OCI-LY1 (cell line): ENCODE measurements at regions not wholly inside any gene's neighbourhood (a gene's known extent, or its start where the extent isn't known, plus 50 kb on each side); places are given as distances from the start of the nearest gene placed in this dataset.

ENCODE experiments used
- H2AFZ ChIP-seq: fragments of 200-600 bp; sonication (generic), shearing (Covaris generic); 2 replicates; pipeline ENCODE4 v1.6.0; 2014; ENCODE audit warnings: antibody characterized with exemption, mild to moderate bottlenecking, low read length
- H3F3A ChIP-seq: fragments of 200-600 bp; sonication (generic), shearing (Covaris generic); 2 replicates; pipeline ENCODE4 v1.6.0; 2014; ENCODE audit warnings: mild to moderate bottlenecking, antibody characterized with exemption, low read length, moderate library complexity; ENCODE audit not compliant: insufficient read depth
- H3K27ac ChIP-seq: fragments of 200-600 bp; sonication (generic); 2 replicates; pipeline ENCODE4 v1.5.1; 2014; ENCODE audit warnings: low read length, mixed run types, mild to moderate bottlenecking, low read depth; ENCODE audit not compliant: poor library complexity, severe bottlenecking
- H3K27me3 ChIP-seq: fragments of 200-600 bp; sonication (generic); 2 replicates; pipeline ENCODE4 v1.6.0; 2014; ENCODE audit warnings: antibody characterized with exemption, mild to moderate bottlenecking, low read length, moderate library complexity; ENCODE audit not compliant: insufficient read depth
- H3K36me3 ChIP-seq: fragments of 200-600 bp; sonication (generic); 2 replicates; pipeline ENCODE4 v1.6.1; 2014; ENCODE audit warnings: mild to moderate bottlenecking, antibody characterized with exemption, low read length, moderate library complexity, mixed read lengths; ENCODE audit not compliant: insufficient read depth
- H3K4me1 ChIP-seq: fragments of 200-600 bp; sonication (generic); 2 replicates; pipeline ENCODE4 v1.5.1; 2014; ENCODE audit warnings: mild to moderate bottlenecking, low read length, moderate library complexity; ENCODE audit not compliant: insufficient read depth, severe bottlenecking
- H3K4me2 ChIP-seq: fragments of 200-600 bp; sonication (generic), shearing (Covaris generic); 2 replicates; pipeline ENCODE4 v1.6.1; 2014; ENCODE audit warnings: low read length
- H3K4me3 ChIP-seq: fragments of 200-600 bp; sonication (generic); 2 replicates; pipeline ENCODE4 v1.5.1; 2014; ENCODE audit warnings: low read length, low read depth, mild to moderate bottlenecking, mixed read lengths; ENCODE audit not compliant: poor library complexity, severe bottlenecking
- H3K79me2 ChIP-seq: fragments of 200-600 bp; shearing (Covaris generic); 2 replicates; pipeline ENCODE4 v1.6.1; 2016; ENCODE audit warnings: mixed run types, low read length, mixed read lengths; ENCODE audit not compliant: insufficient read depth
- H3K9ac ChIP-seq: fragments of 200-600 bp; sonication (generic), shearing (Covaris generic); 2 replicates; pipeline ENCODE4 v1.6.1; 2014; ENCODE audit warnings: mild to moderate bottlenecking, low read length, mixed read lengths
- H3K9me2 ChIP-seq: fragments of 200-600 bp; sonication (generic), shearing (Covaris generic); 2 replicates; pipeline ENCODE4 v1.6.1; 2014; ENCODE audit warnings: low read depth, mild to moderate bottlenecking, low read length, mixed read lengths
- H3K9me3 ChIP-seq: fragments of 200-600 bp; shearing (Covaris generic); 2 replicates; pipeline ENCODE4 v1.6.1; 2014; ENCODE audit warnings: low read length, mixed read lengths
- H4K20me1 ChIP-seq: fragments of 200-600 bp; sonication (generic), shearing (Covaris generic); 2 replicates; pipeline ENCODE4 v1.6.0; 2016; ENCODE audit warnings: mild to moderate bottlenecking, low read length; ENCODE audit not compliant: insufficient read depth
- CTCF ChIP-seq: fragments of 200-600 bp; sonication (generic), shearing (Covaris generic); IDR thresholded peaks from 2 replicates; pipeline ENCODE4 v1.5.1; 2017; ENCODE audit warnings: mild to moderate bottlenecking, antibody characterized with exemption, low read length, moderate library complexity, mixed read lengths
- EZH2 ChIP-seq: fragments of 200-600 bp; sonication (generic), shearing (Covaris generic); IDR thresholded peaks from 2 replicates; pipeline ENCODE4 v1.8.0; 2017; ENCODE audit warnings: borderline replicate concordance, mixed run types, mild to moderate bottlenecking, antibody characterized with exemption, low read length, moderate library complexity, mixed read lengths

- Histone ChIP-seq H3K4me3 (no peak overlapping the region), H3K9me2 (no peaks in the 10 kb centered on the region), H3K4me1 (no peaks in the 10 kb centered on the region), H3K9ac (no peak overlapping the region), H3K36me3 (no peaks in the 10 kb centered on the region), H2AFZ (no peak overlapping the region), H3K27ac (no peak overlapping the region), H4K20me1 (no peaks in the 10 kb centered on the region), H3K79me2 (no peaks in the 10 kb centered on the region), H3F3A (no peaks in the 10 kb centered on the region), H3K4me2 (no peak overlapping the region), H3K27me3 (no peaks in the 10 kb centered on the region), H3K9me3 (no peaks in the 10 kb centered on the region)
- peak; percentile 67; the same call in 1 of the 2 replicates for TF ChIP-seq CTCF
- TF ChIP-seq EZH2, result no peak
Observed at GRCh38 chr11:15770798-15771414, 585.4 kb downstream of the SOX6 start.

GRCh38 chr11:15772547-15772946 is 583.8 kb downstream of the SOX6 start:
- H3K9ac ChIP-seq, result no peak overlapping the region
- no peaks in the 10 kb centered on the region for H3K9me2 ChIP-seq
- no peaks in the 10 kb centered on the region for H3K9me3 ChIP-seq
- H3K27me3 ChIP-seq, result 0 out of 2 replicates have a peak, but pooled peaks cover 7% of the 10 kb centered on the region
- no peak overlapping the region for H3K4me3 ChIP-seq
- TF ChIP-seq CTCF (no peak), EZH2 (no peak)
- H3F3A ChIP-seq, result no peaks in the 10 kb centered on the region
- H3K36me3 ChIP-seq, result no peaks in the 10 kb centered on the region
- H3K79me2 ChIP-seq, result no peaks in the 10 kb centered on the region
- no peaks in the 10 kb centered on the region for H4K20me1 ChIP-seq
- H3K27ac ChIP-seq, result no peak overlapping the region
- H3K4me2 ChIP-seq, result no peak overlapping the region
- H3K4me1 ChIP-seq, result no peaks in the 10 kb centered on the region
- no peak overlapping the region for H2AFZ ChIP-seq

DNA sequence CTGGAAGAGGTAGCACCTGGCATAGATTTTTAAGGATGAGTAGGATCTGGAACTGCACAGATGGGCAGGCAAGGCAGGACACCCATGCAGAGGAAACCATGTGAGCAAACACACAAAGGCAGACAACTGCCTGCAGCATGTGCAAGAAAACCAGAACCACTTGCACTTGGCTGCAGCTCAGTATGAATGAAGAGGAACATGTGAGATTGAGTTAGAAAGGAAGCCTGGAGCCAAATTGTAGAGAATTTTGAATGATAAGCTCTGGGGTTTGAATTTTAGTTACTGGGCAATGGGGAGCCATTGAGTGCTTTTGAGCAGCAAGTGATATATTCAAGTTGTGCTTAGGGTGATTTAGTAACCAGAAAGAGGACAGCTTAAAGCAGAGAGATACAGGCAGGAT is 583.4 kb downstream of the SOX6 start:
- Histone ChIP-seq H3K4me1 (no peaks in the 10 kb centered on the region), H3K4me2 (no peak overlapping the region), H3K9ac (no peak overlapping the region), H3F3A (no peaks in the 10 kb centered on the region), H3K9me3 (no peaks in the 10 kb centered on the region), H2AFZ (no peak overlapping the region), H4K20me1 (no peaks in the 10 kb centered on the region), H3K27ac (no peak overlapping the region), H3K79me2 (no peaks in the 10 kb centered on the region), H3K9me2 (no peaks in the 10 kb centered on the region), H3K27me3 (0 out of 2 replicates have a peak, but pooled peaks cover 7% of the 10 kb centered on the region), H3K4me3 (no peak overlapping the region), H3K36me3 (no peaks in the 10 kb centered on the region)
- no peak for TF ChIP-seq CTCF
- no peak for TF ChIP-seq EZH2
